Stimulated activated CD8-positive, alpha-beta memory T cell treated with anti-CD3 and anti-CD28 coated beads, Interleukin-4, amount 100 ng/mL, for 24 hours (primary cell): ENCODE measurements at regions not wholly inside any gene's neighbourhood (a gene's known extent, or its start where the extent isn't known, plus 50 kb on each side); places are given as distances from the start of the nearest gene placed in this dataset.
"Not testable (repeated sequence)": the region's sequence is repeated elsewhere in the genome, so short reads cannot be mapped to it uniquely, and the experiment has no call there.

Experiments
- DNase-seq: peaks from one replicate; pipeline ENCODE4 v3.0.0-alpha.2; 2020; ENCODE audit warnings: low read depth

DNA sequence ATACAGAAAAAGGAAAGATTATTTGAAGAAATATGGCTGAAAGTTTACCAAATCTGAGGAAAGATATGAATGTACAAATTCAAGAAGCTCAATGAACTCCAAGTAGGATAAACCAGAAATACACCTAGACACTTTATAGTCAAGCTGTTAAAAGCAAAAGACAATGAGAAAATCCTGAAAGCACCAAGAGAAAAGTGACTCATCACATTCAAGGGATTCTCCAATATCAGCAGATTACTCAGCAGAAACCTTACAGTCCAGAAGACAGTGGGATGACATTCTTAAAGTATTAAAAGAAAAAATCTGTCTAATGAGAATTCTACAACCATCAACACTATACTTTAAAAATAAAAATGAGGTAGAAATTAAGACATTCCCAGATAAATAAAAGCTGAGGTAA is 223.8 kb upstream of the ZCCHC13 start:
- DNase-seq = no peak

DNA sequence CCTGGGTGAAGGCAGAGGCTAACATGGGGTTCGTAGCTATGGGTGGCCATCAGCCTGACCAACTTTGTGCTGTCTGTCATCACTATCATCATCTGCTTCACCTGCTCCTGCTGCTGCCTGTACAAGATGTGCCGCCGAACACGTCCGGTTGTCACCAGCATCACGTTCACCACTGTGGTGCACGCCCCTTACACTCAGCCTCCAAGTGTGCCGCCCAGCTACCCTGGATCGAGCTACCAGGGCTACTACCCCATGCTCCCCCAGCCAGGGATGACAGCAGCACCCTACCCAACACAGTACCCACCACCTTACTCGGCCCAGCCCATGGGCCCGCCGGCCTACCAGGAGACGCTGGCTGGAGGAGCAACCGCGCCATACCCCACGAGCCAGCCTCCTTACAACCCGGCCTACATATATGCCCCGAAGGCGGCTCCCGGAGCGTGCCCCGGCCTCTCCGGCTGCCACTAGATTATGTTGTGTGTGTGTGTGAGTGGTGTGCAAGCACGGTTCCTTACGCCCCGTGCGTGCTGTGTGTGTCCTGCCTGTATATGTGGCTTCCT is 213.4 kb upstream of the XIST start:
- DNase-seq = no peak

DNA sequence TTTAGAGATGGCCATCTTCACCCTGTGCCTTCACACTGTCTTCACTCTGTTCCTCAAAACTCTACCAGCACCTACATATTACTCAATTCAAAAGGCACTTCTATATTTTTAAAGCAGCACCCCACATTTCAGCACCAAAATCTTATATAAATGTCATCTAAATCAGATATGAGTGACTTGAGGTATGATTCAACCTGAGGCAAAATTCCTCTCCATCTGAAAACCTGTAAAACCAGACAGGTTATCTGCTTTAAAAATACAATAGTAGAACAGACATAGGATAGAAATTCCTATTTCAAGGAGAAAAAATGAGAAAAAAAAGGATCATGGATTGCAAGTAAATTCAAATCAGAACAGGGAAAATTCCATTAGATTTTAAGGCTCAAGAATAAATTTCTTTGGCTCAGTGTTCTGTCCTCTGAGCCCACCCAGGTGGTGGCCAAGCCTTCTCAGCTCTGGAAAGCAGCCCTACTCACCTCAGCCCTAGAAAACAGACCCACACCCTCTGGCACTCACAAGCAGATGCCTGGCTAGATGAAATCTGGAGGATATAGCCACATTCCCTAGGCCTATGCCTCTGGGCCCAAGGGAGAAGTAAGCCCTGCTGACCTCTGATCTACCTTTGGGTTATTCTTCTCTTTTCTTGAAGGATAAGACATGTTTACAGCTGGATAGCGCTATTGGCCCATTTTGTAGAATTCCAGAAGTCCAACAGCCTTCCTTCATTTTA is 211.1 kb upstream of the XIST start:
- no peak for DNase-seq

DNA sequence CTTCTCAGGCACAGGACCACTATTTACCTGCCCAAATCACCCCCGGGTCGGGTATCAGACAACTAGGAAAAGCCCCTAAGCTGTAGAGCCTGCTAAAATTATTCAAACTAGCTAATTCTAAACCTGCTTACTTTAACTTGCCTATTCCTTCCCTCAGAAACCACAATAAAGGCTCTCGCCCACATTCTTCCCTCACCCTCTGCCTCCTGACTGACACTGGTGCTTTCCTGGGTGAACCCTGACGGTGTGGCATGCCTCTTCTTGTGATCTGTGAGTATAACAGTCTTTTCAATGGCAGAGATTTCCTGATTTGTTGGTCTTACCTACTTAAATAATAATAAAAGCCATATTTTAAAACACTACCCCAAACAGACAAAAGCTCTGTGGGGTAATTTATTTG is 209.4 kb upstream of the XIST start:
- no peak for DNase-seq

DNA sequence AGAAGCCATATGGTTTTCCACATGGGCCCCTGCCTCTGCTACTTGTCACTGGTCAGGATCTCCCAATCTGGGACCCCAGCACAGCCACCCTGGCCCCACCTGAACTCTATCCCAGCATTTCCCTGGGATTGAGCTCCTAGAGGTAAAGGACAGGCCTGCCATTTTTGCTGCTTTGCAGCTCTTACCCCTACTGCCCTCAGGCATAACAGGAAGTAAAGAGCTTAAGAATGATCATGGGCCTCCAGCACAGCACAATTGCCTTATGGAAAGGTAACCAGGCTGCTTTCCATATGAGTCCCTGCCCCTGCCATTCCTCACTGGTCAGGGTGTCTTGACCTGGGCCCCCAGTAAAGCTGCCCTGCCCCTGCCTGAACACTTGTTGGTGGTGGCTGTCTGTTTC is 196.6 kb upstream of the XIST start:
- no peak for DNase-seq

DNA sequence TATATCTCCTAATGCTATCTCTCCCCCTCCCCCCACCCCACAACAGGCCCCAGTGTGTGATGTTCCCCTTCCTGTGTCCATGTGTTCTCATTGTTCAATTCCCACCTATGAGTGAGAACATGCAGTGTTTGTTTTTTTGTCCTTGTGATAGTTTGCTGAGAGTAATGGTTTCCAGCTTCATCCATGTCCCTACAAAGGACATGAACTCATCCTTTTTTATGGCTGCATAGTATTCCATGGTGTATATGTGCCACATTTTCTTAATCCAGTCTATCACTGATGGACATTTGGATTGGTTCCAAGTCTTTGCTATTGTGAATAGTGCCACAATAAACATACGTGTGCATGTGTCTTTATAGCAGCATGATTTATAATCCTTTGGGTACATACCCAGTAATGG is 181.6 kb upstream of the XIST start:
- not testable (repeated sequence) for DNase-seq

DNA sequence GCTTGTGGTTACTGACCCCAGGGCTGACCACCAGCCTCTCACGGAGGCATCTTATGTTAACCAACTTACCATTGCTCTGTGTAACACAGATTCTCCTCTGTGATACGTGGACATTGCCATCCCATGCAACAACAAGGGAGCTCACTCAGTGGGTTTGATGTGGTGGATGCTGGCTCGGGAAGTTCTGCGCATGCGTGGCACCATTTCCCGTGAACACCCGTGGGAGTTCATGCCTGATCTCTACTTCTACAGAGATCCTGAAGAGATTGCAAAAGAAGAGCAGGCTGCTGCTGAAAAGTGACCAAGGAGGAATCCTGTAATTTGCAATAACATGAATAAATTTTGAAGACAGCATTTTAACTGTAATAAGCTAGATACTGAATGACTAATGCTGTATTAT is 179.0 kb upstream of the XIST start:
- not testable (repeated sequence) for DNase-seq

DNA sequence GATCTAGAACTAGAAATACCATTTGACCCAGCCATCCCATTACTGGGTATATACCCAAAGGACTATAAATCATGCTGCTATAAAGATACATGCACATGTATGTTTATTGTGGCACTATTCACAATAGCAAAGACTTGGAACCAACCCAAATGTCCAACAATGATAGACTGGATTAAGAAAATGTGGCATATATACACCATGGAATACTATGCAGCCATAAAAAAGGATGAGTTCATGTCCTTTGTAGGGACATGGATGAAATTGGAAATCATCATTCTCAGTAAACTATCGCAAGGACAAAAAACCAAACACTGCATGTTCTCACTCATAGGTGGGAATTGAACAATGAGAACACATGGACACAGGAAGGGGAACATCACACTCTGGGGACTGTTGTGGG is 178.3 kb upstream of the XIST start:
- not testable (repeated sequence) for DNase-seq

DNA sequence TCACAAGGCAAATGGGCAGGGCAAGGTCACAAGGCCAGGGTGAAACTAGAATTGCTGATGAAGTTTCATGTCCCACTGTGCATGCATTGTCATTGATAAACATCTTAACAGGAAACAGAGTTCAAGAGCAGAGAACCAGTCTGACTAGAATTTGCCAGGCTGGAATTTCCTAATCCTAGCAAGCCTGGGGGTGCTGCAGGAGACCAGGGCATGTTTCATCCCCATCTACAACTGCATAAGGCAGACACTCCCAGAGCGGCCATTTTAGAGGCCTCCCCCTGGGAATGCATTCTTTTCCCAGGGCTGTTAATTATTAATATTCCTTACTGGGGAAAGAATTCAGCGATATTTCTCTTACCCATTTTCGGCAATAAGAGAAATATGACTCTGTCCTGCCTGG is 172.6 kb upstream of the XIST start:
- DNase-seq = not testable (repeated sequence)

DNA sequence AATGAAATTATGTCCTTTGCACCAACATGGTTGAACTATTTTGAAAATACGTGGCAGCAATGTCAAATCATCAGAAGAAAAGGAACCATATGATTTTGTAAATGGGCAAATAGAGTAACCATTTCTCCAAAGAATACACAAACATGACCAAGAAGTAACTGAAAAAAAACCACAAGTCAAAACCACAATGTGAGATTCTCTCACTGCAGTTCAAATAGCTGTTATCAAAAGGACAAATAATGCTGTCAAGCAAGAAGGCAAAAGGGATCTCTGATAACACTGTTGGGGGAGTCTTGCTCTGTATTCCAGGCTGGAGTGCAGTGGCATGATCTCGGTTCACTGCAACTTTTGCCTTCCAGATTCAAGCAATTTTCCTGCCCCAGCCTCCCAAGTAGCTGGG is 170.7 kb upstream of the XIST start:
- DNase-seq = no peak

DNA sequence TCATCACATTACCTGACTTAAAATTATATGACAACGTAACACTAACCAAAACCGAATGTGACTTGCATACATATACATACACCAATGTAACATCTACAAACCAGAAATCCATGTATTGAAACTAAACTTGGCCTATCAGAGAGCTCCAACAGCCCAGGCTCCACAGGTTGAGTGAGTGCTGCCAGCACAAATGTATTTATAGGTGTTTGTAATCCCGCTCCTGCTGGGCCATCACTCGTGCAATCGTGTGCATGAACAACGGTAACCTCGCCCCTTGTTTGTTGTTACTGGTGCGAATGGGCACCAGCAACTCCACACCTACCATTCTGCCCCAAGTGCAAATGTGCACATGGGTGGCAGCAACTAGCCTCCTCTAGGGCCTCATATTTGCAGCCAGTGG is 165.7 kb upstream of the XIST start:
- DNase-seq = no peak

DNA sequence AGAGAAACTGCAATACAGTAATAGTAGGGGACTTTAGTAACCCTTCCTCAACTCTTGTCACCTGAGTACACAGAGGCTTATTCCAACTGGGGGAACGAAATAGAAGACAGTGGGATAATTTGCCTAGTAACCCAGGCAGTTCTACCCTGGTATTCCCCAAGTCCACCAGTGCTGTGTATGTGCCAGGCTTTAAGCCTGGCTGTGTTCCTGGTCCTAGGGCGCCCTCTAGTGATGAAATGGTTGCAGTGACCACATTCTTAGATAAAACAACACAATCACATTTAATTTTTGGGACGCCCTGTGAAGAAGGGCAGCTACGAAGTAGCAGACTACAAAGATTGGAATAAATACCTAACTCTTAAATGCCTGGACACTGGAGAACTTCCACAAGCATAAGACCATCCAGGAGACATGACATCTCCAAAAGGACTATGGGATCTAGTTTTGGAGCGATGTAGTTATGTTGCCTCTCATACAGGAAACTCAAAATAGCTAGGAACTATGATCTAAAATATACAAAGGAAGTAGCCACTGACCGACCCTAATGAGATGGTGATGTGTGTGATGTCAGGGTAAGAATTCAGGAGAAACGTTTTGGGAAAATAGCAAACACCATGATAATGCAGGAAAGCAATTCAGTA is 163.0 kb upstream of the XIST start:
- DNase-seq = peak; percentile 38

DNA sequence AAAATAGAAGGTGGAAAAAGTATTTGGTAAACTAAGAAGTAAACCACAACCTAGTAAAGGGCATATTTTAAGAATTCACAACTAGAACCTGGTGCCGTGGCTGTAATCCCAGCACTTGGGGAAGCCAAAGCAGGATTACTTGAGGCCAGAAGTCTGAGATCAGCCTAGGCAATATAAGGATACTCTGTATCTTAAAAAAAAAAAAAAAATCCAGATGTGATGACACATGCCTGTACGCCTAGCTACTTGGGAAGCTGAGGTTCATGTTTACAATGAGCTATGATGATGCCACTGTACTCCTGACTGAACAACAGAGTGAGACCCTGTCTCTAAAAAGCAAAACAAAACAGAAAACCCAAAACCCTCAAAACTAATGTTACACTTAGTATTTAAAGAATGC is 156.5 kb upstream of the XIST start:
- DNase-seq = no peak

DNA sequence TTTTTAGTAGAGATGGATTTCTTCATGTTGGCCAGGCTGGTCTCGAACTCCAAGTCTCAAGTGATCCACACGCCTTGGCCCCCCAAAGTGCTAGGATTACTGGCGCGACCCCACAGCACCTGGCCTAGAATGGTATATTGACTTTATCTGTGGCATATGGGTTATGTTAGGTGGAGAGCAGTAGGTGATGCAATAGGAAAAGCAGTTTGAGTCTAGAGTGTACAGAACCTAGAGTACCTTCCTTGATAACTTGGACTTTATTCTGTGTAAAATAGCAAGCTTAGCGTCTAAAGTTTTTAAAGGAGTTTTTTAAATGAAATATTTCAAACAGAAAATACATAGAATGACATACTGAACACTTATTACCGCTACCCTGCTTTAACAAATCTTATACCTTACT is 139.5 kb upstream of the XIST start:
- DNase-seq = no peak

DNA sequence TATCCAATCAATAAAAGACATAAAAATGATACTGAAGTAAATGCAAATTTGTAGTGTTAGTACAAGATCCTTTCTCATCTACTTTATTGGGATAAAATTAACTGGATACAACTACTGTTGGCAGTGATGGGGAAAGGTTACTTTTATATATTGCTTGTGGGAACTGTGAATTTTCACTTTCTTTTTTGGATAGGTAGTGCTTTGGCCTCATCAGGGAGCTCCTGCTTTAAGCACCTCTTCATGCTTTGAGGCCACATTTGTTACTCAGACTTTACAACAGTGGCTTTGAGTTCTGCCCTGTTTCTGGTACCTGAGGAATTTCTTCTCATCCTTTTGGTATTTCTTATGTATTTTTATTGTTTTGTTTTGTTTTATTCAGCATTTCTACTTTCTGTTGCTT is 134.7 kb upstream of the XIST start:
- no peak for DNase-seq

DNA sequence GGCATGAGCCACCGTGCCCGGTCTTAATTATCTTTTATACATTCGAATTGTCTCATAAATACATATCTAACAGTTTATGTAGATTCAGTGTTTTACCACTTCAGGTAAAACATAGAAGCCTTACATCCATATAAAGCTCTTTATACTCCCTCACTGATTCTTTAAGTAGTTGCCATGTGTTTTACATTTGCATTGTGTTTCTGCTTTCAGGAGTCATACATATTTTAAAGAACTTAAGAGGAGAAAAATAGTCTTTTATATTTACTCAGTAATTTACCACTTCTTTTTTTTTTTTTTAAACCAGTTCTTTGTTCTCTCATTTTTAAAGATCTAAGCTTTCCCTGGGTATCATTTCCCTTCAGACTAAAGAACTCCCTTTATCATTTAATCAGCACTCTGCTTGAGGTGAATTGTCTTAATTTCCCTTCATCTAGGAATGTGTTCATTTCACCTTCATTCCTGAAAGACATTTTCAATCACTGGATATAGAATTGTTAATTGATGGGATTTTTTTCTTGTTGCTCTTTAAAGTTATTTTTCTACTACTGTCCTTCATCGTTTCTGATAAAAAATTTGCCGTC is 127.1 kb upstream of the XIST start:
- no peak for DNase-seq

DNA sequence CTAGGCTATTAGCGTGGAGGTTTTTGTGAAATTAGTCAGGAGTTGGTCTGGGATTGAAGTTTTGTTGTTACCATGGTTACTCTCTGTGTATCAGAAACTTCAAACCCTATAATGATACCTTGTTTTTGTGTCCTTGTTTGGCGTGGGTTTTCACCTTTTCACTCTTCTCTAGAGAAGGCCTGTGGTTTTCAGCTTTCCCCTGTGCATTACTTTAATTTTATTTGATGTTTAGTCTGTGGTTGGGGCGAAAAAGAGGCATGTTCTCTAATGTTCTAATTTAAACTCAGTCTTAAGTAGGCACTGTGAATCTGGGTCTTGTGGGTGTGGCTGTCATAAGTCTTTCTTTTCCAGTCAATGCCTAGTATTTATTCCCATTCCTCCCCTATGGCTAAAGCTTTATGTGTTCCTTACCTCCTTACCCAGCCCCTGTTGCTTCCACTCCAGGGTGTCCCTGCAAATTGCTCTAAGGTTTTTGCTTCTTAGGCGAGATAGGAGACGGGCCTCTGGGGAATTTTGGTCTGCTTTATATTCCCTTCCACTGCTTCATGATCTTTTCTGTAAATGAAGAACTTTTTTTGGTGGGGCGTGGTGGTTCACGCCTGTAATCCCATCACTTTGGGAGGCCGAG is 125.1 kb upstream of the XIST start:
- no peak for DNase-seq

DNA sequence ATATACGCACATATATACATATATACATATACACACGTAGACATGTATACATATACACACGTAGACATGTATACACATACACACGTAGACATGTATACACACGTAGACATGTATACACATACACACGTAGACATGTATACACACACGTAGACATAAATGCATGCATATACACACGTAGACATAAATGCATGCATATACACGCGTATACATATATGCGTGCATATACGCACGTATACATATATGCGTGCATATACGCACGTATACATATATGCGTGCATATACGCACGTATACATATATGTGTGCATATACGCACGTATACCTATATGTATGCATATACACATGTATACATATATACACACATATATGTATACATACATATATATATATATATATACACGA is 114.9 kb upstream of the XIST start:
- DNase-seq = not testable (repeated sequence)

DNA sequence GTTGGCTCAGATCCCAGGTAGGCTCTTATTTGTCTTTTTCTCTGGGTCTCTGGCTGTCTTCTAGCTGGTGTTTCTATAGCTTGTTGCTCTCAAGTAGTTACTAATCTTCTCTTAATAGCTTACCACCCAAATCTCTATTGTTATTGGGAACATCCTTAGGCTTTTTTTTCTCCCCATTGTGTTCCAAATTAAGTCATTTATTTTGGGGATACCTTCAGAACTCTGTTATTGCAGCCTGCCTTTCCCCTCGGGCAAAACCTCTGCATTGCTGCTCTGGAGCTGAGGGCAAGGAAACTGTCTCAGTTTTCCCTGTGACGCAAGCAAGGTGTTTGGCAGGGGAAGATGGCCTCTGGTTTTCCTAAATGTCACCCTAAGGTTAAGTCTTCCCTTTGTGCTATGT is 113.3 kb upstream of the XIST start:
- DNase-seq = no peak

DNA sequence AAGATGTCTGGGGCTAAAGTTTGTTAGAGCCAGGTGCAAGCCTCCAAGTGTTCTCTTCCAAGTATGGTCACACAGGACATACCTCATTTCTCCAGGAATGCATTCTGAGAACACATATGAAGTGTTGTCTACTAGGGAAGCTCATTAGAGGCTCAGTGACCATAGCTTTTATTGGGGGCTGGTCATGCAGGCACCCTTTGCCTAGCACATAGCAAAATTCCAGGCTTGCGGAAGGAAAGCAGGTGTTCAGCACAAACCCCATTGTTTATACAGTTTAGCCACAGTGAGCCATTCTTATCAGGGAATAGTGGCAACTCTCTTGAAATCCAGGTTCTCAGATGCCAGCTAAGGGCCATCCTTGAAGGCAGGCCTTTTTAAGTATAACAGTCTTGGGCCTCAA is 112.1 kb upstream of the XIST start:
- DNase-seq = no peak

DNA sequence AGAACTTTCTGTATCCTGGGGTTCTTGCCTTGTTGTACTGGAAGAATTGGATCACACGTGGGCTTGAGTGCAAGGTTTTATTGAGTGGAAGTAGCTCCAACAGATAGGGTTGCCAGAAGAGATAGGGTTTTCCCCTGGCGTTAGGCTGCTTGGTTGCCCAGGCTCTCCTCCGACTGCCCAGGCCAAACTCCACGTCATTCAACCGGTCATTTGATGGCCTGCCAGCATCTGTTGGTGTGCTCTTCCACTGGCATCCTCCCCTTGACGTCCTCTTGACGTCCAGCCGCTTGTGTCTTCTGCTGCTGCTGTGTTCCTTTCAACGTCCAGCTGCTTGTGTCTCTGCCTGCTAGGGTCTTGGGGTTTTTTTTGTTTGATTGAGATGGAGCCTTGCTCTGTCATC is 111.2 kb upstream of the XIST start:
- DNase-seq = no peak

DNA sequence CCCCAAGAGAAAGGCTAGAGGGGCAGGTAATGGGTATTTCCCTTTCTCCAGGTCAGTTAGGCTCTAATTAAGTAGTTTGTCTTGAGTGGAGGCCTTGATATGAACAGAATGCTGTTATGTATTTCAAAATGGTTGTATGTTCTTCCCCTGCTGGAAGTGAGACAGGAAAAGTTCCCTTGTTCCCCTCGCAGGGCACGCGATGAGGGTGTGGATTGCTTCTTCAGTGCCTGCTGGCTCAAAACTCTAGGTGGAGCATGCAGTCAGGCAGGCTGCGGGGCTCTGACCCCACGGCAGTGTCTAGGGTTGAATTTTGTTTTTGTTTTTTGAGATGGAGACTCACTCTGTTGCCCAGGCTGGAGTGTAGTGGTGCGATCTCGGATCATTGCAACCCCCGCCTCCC is 110.4 kb upstream of the XIST start:
- DNase-seq = no peak

DNA sequence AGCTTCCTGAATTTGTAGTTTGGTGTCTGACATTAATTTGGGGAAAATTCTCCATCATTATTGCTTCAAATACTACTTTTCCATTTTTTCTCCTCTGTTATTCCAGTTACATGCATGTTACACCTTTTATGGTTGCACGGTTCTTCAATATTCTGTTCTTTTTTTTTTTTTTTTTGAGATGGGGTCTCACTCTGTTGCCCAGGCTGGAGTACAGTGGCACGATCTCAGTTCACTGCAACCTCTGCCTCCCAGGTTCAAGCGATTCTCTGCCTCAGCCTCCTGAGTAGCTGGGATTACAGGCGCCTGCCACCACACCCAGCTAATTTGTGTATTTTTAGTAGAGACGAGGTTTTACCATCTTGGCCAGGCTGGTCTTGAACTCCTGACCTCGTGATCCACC is 109.4 kb upstream of the XIST start:
- not testable (repeated sequence) for DNase-seq
